Chondrocyte (in vitro differentiated cells): ENCODE measurements at regions not wholly inside any gene's neighbourhood (a gene's known extent, or its start where the extent isn't known, plus 50 kb on each side); places are given as distances from the start of the nearest gene placed in this dataset.

ENCODE experiments used
- DNase-seq: peaks from one replicate; pipeline ENCODE4 v3.0.0; 2021; ENCODE audit warnings: mixed read lengths, low spot score
- H3K27ac Mint-ChIP-seq: one replicate; pipeline ENCODE4 v1.8.0; 2021; ENCODE audit warnings: mild to moderate bottlenecking, moderate library complexity, mixed read lengths; ENCODE audit not compliant: unreplicated experiment
- H3K27me3 Mint-ChIP-seq: 2 replicates; pipeline ENCODE4 v1.8.0; 2021; ENCODE audit warnings: low read depth, mixed read lengths
- H3K36me3 Mint-ChIP-seq: 2 replicates; pipeline ENCODE4 v1.8.0; 2021; ENCODE audit warnings: low read depth, mixed read lengths
- H3K4me1 Mint-ChIP-seq: 2 replicates; pipeline ENCODE4 v1.8.0; 2021; ENCODE audit warnings: low read depth, mild to moderate bottlenecking, mixed read lengths
- H3K4me3 Mint-ChIP-seq: one replicate; pipeline ENCODE4 v1.8.0; 2021; ENCODE audit warnings: mild to moderate bottlenecking, moderate library complexity, mixed read lengths; ENCODE audit not compliant: unreplicated experiment
- H3K9me3 Mint-ChIP-seq: 2 replicates; pipeline ENCODE4 v1.8.0; 2021; ENCODE audit warnings: low read depth, mixed read lengths
- TF ChIP-seq, protein P1 (sequence below): fragments of 200-600 bp; sonication (generic); IDR thresholded peaks from 2 replicates; pipeline ENCODE4 v1.5.0; 2021; ENCODE audit warnings: antibody characterized with exemption, mild to moderate bottlenecking, moderate library complexity

DNA sequence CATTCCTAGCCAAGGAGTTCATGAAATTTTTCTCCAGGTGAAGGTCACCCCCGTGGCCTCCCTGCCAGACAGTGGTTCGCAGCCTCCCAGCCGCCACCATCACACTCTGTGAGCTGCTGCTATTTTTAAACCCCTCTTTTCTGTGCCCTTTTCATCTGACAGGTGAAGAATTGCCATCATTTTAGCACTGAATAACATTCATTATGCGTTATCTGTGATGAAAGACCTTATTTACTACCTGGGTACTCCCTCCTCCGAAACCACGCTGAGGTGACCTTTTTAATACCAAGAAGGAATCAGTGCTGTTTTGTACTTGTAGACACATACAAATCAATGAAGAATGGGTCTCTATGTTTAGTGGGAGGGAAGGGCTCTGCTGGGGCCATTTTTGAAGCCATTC, 148.9 kb upstream of the GPR12 start:
- Mint-ChIP-seq H3K4me1 (no peaks in the 10 kb centered on the region), H3K27ac (no peak overlapping the region), H3K4me3 (no peak overlapping the region), H3K36me3 (no peaks in the 10 kb centered on the region), H3K27me3 (peaks cover 44% of the 10 kb centered on the region), H3K9me3 (no peaks in the 10 kb centered on the region)
- DNase-seq: peak; percentile 29
- TF ChIP-seq, protein P1, sequence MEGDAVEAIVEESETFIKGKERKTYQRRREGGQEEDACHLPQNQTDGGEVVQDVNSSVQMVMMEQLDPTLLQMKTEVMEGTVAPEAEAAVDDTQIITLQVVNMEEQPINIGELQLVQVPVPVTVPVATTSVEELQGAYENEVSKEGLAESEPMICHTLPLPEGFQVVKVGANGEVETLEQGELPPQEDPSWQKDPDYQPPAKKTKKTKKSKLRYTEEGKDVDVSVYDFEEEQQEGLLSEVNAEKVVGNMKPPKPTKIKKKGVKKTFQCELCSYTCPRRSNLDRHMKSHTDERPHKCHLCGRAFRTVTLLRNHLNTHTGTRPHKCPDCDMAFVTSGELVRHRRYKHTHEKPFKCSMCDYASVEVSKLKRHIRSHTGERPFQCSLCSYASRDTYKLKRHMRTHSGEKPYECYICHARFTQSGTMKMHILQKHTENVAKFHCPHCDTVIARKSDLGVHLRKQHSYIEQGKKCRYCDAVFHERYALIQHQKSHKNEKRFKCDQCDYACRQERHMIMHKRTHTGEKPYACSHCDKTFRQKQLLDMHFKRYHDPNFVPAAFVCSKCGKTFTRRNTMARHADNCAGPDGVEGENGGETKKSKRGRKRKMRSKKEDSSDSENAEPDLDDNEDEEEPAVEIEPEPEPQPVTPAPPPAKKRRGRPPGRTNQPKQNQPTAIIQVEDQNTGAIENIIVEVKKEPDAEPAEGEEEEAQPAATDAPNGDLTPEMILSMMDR: no peak

DNA sequence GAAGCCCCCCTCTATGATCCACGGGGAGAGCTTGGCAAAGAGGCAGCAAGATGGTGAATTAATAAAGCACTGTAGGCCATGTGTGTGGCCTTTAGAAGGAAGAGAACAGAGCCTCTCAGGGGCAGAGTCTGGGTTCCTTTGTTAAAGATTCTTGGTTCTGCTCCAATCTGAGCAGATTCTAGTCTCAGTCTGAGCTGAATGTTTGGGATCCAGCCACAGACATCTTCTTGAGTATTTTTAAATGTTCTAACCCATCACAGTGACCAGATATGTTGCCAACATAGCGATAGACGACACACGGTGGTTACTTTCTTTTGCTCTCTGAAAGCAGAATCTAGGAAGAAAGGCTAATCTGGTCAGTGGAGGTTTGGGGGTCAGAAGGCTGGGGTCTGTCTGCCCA, 147.5 kb upstream of the GPR12 start:
- H3K27ac Mint-ChIP-seq: no peak overlapping the region
- DNase-seq: no peak
- H3K36me3 Mint-ChIP-seq: no peaks in the 10 kb centered on the region
- H3K9me3 Mint-ChIP-seq: no peaks in the 10 kb centered on the region
- TF ChIP-seq, protein P1: no peak
- no peak overlapping the region for H3K4me3 Mint-ChIP-seq
- H3K4me1 Mint-ChIP-seq: no peaks in the 10 kb centered on the region
- H3K27me3 Mint-ChIP-seq: peaks cover 46% of the 10 kb centered on the region

DNA sequence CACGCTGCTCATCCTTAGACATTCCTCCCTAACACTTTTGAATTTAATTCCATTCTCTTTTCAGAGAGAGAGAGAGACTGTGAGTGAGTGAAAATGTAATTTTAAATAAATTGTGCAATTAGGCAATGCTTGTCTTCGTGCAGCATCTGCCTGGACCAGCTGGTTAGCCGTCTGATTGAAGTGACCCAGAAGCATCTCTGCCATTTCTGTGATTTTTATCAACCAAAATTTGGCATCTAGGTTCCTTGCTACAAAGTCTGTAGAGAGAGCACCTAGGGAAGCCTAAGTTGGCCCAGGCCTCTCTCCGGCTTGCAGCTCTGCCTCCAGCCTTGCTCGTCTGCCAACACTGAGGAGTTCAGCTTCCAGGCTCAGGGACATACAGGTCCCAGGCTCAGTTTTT, 138.6 kb upstream of the GPR12 start:
- DNase-seq: no peak
- Mint-ChIP-seq H3K36me3 (no peaks in the 10 kb centered on the region), H3K27ac (no peak overlapping the region), H3K27me3 (peaks cover 17% of the 10 kb centered on the region), H3K4me1 (no peaks in the 10 kb centered on the region), H3K4me3 (no peak overlapping the region), H3K9me3 (no peaks in the 10 kb centered on the region)
- TF ChIP-seq, protein P1: no peak

DNA sequence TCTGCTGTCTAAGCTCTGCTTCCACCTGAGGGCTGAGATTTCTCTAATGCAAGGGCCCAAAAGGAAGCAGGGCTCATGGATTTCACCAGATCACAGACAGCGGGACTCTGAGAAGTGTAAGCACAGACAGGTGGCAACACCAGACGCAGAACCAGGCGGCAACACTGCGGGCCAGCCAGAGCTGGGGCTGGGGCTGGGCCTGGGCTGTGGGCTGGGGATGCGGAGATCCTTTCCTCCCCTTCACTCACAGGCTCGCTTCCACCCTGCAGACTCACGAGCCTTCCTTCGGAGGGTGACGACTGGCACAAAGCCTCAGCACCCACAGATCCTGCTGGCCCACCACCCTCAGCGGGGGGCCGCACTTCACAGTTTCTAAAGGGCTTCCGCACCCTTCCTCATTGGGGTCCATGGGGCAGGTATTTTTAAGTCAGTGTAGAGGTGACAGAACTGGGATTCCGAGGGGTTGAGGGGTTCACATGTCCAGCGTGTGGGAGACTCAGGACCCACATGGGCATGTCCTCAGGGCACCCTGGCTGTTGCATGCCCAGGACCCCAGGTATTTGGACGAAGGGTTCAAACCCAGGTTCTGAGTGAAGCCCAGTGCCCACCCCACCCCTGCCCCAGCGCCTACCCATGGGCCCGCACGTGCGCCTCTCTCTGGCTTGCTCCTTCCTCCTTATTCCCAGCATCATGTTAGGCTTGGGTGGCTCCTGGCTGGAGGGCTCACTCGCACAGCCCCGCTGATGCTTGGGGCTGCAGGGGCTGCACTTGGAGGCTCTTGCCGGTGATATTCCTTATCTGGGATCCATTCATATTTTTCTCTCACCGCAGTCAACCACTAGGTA, 137.3 kb upstream of the GPR12 start:
- Mint-ChIP-seq H3K27ac (no peak overlapping the region), H3K4me3 (no peak overlapping the region)
- no peak for DNase-seq

DNA sequence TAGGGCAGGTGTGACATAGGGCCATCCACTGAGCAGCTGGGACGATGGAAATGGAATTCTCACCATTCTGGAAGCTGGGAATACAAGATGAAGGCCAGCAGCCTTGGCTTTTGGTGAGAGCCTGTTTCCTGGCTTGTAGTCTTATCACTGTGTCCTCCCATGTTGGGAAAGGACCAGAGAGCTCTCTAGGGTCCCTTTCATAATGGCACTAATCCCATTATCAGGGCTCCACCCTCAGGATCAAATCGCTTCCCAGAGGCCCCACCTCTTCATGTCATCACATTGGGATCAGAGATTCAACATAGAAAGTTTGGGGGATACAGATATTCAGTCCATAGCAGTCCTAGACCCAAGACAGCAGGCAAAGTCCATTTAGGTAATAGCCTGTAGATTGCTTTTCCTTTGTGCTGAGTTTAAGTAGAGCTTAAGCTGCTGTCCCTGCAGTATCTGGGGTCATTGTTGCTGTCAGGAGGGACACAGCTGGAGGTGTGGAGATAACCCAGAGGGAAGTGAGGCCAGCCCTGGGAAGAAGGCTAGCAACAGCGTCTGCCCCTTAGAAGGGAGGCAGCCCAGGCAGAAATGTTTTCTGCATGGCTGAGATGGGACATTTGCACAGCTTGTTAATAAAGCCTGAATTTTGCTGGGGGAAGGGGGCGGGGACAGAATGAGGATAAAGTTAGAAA, 136.5 kb upstream of the GPR12 start:
- TF ChIP-seq, protein P1: no peak
- Mint-ChIP-seq H3K36me3 (no peaks in the 10 kb centered on the region), H3K27me3 (peaks cover 15% of the 10 kb centered on the region), H3K27ac (no peak overlapping the region), H3K9me3 (no peaks in the 10 kb centered on the region), H3K4me3 (no peak overlapping the region), H3K4me1 (no peaks in the 10 kb centered on the region)
- no peak for DNase-seq

More for the DNA sequence above, 137.3 kb upstream of the GPR12 start:
- H3K27me3 Mint-ChIP-seq: peaks cover 15% of the 10 kb centered on the region
- H3K4me1 Mint-ChIP-seq: no peaks in the 10 kb centered on the region
- H3K36me3 Mint-ChIP-seq: no peaks in the 10 kb centered on the region
- no peaks in the 10 kb centered on the region for H3K9me3 Mint-ChIP-seq
- TF ChIP-seq, protein P1: no peak
